NCI-H226 (cell line): ENCODE measurements at regions not wholly inside any gene's neighbourhood (a gene's known extent, or its start where the extent isn't known, plus 50 kb on each side); places are given as distances from the start of the nearest gene placed in this dataset.
A peak's percentile ranks its signal among the peaks of the same experiment; 100 is the strongest.

Experiments
- DNase-seq: peaks from one replicate; pipeline ENCODE4 v3.0.0-alpha.2; 2015

DNA sequence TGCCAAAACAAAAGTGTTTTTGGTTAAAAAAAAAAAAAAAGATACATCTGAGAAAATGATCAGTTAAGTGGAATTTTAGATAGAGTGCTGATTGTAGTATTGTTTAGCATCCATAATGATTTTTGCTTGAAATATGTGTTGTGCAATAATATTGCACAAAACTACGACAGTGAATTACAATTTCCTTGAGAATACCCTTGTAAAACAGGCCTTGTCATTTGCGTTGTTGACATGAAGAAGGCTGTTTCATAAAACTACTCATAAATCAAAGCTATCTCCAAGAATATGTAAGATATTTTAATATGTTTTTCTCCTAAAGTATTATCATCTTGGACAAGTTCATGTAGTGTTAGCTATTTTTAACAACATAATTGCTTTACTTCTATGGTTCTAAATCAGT, 1077.0 kb downstream of the LRFN5 start:
- DNase-seq, result no peak

DNA sequence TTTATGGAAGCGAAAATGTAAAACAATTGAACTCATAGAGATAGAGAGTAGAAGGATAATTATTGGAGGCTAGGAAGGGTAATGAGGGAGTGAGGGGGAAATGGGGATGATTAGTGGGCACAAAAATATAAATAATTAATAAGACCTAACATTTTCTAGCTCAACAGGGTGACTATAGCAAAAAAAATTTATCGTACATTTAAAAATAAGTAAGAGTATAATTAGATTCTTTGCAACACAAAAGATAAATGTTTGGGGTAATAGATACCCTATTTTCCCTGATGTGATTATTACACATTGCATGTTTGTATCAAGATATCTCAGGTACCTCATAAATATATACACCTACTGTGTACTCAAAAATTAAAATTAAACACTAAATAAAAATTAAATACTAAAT, 1070.0 kb downstream of the LRFN5 start:
- no peak for DNase-seq

DNA sequence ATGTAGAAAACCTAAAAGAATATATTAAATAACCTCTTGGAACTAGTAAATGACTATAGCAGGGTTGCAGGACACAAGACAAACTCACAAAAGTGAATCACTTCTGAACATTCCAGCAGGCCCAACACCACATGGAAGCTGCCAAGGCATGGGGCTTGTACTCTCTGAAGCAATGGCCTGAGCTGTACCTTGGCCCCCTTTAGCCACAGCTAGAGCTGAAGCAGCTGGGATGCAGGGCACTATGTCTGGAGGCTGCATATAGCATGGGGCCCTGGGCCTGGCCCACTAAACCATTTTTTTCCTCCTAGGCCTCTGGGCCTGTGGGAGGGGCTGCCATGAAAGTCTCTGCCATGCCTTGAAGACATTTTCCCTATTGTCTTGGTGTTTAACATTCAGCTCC, 1067.3 kb downstream of the LRFN5 start:
- DNase-seq, result no peak

DNA sequence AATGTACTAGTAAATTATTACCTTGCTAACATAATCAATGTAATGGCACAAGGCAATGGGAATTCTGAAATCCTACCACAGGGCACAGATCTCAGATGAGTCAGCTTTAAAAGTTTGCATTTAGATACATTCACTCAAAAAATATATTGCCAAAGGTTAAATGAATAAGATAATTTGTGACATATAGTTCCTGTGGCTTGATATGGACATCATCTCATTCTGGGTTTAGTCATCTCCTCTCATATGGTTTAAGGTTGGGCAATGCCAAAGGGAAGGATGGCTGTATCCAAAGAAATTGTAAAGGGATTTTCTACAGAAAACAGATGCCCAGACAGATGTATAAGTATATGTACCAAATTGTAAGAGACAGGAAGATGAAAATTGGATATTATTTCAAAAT, 1065.0 kb downstream of the LRFN5 start:
- peak; percentile 17 for DNase-seq

DNA sequence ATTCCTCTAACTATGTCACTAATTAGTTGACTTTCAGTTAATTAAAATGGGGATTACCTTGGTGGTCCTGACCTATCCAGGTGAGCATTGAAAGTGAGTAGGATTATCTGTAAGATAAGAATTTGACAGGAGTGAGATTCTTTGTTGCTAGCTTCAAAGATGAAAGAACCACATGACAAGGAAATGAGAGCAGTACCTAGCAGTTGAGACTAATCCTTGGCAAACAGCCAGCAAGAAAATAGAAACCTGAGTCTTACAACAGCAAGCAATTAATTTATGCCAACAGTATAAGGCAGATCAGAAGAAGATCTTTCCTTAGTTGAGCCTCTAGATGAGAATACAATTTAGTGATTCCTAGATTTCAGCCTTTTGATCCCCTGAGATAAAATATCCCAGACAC, 1058.4 kb downstream of the LRFN5 start:
- peak; percentile 12 for DNase-seq

DNA sequence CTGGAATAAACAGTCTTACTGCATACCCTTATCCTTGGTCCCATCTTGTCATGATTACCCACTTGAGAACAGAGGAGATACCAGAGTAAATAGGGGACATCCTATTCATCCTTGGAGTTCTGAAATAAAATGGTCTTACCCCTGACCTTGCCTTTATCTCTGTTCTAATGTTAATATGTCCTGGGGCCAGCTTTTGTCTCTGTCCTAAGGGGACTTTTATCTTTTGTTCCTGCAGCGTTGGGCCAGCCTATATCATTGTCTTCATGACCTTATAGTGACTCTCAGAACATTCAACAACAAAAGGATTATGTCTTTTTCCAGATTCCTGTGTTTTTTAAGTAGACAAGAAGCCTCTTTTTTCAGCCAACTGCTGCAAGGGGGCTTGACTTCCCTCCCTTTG, 1057.5 kb downstream of the LRFN5 start:
- no peak for DNase-seq

DNA sequence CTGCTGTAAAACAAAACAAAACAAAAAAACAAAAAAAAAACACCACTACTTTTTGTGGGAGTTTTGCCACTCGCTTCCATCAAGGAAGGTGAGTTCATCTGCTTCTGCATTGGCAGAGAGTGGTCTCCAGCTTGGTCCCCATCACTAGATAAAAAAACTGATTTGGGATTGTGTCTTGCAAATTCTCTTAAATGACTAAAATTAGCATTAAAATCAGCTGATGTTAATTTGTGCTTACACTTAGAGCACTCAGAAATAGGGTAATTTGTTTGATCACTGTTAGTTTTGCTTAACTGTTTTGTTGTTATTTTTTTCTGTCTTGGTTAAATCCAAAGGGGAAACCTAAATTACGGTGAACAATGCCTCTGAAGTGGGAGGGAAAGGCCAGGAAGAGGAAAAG, 1048.0 kb downstream of the LRFN5 start:
- DNase-seq, result no peak

DNA sequence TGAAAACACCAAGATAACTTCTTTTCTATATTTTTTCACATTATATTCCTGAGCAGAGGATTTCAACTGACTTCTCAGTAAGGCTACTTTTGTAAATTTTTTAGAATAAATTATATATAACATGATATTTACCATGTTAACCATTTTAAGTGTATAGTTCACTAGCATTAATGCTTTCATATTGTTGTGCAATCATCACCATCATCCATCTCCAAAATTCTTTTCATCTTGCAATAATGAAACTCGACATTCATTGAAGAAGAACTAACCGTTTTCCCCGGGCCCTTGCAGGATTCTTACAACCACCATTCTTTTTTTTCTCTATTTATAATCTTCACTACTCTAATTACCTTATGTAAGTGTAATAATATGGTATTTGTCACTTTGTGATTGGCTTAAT, 1036.1 kb downstream of the LRFN5 start:
- no peak for DNase-seq

DNA sequence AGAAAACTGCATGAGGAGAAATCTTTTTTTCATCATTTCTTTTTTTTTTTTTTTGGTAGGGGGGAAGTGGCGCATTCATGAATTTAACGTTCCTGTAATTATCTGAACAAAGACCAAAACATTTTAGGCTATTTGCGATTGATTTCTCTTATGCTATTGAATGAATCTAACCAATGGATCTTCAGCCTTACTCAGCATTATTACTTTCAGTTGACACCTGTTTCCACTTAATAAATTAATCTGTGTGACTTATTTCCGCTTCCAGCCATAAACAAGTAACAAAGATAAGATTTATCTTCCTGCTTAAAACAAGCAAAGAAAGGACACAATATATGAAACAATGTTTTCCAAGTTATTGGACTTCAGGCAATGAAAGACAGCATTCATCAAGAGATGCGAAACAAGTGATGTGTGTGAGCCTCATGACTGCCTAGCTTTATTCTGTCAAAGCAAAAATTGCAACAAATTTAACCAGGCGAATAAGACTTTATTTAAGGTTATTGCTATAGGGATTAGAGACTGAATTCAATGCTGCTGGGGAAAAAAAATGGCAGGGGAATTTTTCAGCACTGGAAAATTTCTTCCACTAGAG, 1026.9 kb downstream of the LRFN5 start:
- DNase-seq, result no peak

DNA sequence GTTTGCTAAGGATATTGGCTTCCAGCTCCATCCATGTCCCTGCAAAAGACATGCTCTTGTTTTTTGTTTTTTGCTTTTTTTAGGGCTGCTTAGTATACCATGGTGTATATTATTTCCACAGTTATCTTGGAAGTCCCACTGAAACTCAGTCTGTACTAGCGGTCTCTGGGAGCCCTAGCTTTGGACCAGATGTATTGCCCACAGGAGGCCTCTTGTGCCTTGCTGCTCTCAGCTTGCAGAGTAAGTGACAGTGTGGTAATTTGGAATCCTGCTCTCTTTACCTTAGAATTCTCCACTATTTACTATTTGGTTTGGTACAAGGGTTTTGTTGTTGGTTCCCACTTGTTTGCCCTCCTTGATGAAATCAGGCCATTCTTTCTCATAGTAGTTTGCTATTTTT, 1022.9 kb downstream of the LRFN5 start:
- no peak for DNase-seq

DNA sequence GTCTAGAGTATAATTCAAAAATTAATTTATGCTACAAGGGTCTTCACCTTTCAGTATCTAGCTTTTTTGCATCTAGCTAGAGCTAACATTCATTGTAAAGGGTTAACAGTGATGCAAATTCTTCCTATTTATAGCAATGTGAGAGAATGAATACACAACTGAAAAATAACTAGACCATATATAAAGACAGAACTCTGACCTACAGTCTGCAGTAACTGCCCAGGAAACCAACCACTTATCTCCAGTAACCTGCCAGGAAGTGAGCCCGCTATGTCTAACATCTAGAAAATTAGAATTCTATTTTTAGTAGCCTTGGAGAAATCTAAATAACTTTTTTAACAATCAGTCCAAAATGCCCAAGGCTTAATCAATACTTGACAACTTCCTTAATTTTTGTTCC, 1021.9 kb downstream of the LRFN5 start:
- DNase-seq, result no peak

DNA sequence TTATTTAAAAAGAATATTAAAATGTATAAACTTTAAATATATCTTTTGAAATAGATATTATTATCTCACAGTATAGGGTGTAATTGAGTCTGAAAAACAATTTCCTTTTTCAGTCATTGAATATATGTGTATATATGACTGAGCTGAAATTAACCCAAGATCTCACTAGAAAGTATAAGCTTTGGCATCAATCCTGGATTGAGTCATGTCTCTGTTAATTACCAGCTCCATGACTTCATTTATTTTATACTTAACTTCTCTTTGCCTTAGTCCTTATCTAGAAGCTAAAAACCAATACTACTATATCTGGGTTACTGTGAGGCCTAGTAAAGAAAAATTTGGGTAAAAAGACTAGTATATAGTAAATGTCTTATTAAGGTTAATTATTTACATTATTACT, 1020.3 kb downstream of the LRFN5 start:
- DNase-seq, result no peak

DNA sequence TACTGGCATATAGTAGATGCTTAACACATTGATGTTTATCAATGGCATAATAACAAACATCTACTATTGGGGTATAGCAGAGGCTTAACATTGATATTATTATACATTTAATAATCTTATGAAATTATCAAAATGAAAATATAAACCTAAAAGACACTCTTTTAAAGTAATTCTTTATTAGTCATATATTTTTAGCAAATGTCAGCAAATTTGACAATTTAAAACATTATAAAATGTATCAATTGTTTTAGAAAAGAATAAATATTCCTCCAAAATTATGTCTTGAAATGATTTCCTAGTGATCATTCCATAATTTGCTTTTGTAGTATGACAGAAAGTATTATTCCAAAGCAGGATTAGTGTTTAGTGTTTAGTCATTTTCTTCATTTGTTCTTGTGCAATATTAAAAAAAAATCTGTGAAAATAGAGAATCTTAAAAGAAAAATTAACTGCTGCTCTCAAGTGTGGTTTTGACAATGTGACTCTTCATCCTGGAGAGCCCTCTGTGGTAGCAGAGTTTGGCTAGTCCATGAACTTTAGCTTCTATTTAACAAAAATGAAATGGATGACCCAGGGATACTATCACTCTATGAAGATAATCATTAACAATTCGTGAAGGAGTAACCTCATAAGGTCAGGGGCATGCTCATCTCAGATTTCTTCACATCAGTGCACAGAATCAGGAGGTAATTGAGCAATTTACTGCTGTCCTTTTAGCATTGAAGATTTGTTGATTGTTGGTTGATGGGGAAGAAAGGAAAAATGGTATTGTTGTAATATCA, 1018.5 kb downstream of the LRFN5 start:
- no peak for DNase-seq

DNA sequence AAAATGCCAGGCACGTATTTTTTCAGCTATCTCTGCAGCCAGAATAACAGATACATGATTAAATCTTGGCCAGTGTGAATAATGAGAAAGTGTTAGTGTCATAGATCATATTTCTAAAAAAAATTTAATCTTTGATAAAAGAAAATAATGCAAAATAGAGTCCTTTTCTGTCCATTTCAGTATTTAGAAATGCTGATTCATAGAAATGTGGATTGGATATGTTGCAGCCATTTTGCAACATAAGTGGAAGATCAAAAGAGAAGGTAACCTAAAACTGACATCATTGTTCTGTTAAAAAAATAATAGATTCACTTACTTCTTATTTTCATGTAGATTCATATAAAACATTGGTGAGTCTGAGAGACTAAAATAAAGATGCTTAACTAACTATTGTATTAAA, 1010.3 kb downstream of the LRFN5 start:
- no peak for DNase-seq

DNA sequence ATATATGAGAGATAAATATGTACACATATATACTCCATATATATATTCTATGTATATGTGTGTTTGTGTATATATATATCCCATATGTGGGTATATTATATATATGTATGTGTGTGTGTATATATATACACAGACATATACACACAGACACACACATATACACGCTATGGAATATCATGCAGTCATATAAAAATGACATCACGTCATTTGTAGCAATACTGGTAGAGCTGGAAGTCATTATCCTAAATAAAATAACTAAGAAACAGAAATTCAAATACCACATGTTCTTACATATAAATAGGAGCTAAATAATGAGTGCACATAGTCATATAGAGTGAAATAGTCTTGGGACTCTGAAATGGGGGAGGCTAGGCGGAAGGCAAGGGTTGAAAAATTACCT, 1000.2 kb downstream of the LRFN5 start:
- DNase-seq, result no peak

DNA sequence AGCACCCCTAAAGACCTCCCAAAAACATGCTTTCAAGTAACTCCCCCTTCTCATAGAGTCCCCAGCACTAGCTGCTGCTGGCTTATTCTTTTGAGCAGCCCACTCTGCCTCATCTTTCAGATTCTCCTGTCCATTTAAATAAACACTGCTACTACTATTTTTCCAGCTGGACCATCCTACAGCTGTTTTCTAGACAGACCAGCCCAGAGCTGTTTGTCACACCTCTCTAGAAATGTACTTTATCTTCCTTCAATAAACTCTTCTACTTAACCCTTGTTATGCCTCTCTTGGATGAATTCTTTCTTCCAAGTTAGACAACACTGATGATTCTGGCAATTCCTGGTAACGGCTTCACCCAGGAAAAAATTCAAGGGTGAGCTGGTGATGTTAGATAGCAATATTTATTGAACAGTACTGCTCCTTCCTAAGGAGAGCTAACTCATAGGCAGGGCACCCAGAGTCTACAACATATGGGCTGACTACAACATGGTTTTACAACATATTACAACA, 995.7 kb downstream of the LRFN5 start:
- DNase-seq, result no peak

DNA sequence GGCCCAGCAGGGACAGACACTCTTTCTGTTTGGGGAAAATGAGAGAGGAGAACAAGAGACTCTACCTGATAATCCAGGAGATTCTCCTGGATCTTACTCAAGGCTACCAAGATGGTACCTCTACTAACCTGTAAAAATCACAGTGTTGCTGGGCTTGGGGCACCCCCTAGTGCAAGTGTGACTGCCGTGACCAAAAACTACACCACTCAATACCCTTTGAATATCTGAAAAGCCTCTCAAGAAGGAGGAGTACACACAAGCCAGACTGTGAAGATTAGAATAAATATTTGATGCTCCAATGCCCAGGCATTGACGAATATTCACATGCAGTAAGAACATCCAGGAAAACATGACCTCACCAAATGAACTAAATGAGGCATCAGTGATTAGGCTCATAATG, 965.4 kb downstream of the LRFN5 start:
- DNase-seq, result no peak

DNA sequence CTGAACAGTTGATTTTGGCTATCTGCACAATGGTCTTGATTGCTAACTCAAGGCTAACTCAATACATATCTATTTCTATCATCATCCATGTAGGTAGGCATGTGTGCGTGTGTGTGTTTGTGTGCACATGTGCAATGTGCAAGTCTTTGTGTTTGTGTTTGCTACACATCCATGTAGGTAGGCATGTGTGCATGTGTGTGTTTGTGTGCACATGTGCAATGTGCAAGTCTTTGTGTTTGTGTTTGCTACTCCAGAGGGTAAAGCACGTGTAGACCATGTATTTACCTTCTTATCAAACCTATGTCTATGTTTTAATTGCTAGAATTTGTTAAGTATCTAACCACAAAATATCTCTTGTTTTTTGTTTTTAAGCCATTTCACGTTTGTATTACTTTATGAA, 962.6 kb downstream of the LRFN5 start:
- DNase-seq, result no peak

DNA sequence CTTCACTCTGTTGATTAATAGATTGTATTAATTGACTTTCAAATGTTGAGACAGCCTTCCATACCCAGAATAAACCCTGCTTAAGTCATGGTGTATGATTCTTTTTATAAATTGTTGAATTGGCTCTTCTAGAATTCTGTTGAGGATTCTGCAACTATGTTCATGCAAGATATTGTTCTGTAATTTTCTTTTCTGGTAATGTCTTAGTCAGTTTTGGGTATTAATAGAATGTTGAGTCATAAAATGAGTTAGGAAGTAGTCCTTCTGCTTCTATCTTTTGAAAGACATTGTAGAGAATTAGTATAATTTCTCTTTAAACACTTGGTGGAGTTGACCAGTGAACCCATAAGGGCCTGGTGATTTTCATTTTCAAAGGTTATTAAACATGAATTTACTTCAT, 958.9 kb downstream of the LRFN5 start:
- DNase-seq, result no peak

DNA sequence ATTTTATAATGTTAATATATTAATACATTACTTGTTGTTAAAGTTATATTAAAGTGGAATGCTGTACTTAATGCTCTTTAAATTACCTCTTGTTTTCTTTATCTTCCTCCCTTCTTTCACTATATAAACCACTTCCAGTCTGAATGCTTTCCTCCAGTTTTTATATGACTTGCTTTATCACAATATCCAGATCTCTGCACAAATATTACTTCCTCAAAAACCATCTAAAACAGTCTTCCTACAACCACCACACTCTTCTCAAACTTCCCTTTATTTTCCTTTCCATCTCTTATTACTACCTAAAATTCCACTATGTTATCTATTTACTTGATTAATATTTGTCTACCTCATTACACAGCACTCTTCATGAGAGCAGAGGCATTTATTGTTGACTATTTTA, 956.6 kb downstream of the LRFN5 start:
- no peak for DNase-seq

DNA sequence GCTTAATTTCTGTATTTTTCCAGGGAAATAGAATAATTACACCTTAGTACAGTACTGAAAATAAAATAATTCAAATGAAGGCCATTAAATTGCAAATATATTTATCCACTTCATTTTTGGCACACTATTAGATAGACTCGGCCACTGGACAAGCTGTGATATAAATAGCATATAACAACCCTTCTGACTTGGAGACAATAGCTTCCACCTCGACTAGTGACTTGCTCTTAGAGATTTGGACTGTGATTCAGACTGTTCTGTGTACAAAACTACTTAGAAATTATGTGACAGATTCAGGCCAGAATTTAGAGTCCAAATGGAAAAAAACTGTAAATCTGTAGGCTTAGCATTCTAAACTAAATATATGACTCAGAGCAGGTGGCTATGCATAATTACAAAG, 949.9 kb downstream of the LRFN5 start:
- no peak for DNase-seq

DNA sequence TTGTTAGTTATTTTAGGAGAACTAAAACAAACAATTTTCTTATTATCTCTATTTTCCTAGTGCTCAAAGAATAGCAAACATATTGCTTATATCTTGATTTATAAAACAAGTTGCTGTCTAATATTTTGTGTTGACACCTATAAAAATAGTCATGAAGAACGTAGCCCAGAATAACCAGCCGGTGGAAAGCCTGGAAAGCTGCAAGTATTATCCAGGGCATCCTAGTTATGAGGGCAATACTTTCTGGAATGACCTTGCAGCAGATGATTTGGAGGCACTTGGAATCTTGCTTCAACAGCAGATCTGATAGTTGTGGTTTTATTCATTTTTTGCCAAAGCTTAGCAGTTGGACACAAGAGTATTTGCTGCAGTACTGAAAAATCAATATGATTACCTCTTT, 948.7 kb downstream of the LRFN5 start:
- no peak for DNase-seq

DNA sequence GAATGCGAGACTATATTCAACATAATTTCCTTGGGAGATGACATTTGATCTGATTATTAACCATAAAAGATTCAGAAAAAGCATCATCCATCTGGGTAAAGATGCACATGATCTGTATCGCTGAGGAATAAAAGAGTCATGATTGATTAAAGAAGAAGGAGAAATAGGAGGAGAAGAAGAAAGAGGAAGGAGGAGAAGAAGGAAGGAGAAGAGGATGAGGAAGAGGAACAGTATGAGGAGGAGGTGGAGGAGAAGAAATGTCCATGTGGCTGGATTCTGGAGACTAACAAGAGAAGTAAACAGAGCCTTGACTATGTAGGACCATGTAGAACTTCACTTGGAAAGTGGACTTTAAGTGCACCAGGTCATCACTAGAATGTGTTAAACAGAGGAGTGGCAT, 947.4 kb downstream of the LRFN5 start:
- no peak for DNase-seq

DNA sequence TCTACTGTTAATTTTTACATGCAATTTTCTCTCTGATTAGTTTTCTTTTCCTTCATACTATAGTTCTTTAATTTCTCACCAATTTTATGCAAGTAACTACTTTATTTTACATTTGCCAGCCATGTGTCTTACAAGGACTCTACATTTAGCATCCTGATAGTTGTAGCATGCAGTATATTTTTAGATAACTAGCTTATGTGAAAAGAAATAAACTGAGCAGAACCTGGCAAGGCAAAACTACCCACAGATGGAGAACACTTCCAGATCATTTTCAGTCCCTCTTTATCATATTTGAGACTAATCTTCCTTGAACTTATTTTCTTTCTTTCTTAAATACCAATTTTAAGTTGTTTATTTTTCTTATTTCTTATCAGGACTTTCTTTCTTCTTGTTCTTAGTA, 943.6 kb downstream of the LRFN5 start:
- no peak for DNase-seq

DNA sequence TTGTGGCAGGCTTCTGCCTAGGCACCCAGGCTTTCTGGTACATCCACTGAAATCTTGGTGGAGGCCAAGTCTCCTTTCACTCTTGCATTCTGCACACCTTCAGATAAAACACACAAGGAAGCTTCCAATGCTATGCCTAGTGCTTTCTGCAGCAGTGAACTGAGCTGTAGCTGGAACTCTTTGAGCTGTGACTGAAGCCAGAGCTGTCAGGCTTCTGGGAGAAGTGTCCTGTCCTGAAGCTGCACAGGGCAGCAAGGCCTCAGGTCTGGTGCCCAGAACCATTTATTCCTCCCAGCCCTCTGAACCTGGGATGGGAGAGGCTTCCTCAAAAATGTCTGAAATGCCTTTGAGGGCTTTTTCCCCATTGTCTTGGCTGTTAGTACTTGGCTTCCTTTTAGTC, 941.7 kb downstream of the LRFN5 start:
- no peak for DNase-seq
